Suppressor macrophage treated with lipopolysaccharide for 4 hours (primary cell): ENCODE measurements at regions not wholly inside any gene's neighbourhood (a gene's known extent, or its start where the extent isn't known, plus 50 kb on each side); places are given as distances from the start of the nearest gene placed in this dataset.
"Not testable (repeated sequence)": the region's sequence is repeated elsewhere in the genome, so short reads cannot be mapped to it uniquely, and the experiment has no call there.

Experiments
- DNase-seq: peaks from one replicate; pipeline ENCODE4 v3.0.0-alpha.2; 2020

- DNase-seq = not testable (repeated sequence)
These were observed 77.9 kb downstream of the NR4A2 start for GRCh38 chr2:156254637-156255067.

- DNase-seq = no peak
These were observed 78.8 kb downstream of the NR4A2 start for GRCh38 chr2:156253765-156254164.

- no peak for DNase-seq
These were observed 89.6 kb downstream of the NR4A2 start for GRCh38 chr2:156242874-156243273.

- DNase-seq = no peak
These were observed 95.0 kb downstream of the NR4A2 start for GRCh38 chr2:156237558-156237957.

- DNase-seq = no peak
These were observed 102.7 kb downstream of the NR4A2 start for GRCh38 chr2:156229724-156230362.

GRCh38 chr2:156223328-156223727, 109.2 kb downstream of the NR4A2 start:
- not testable (repeated sequence) for DNase-seq

GRCh38 chr2:156221703-156222102, 110.8 kb downstream of the NR4A2 start:
- DNase-seq = no peak

- no peak for DNase-seq
These were observed 112.9 kb downstream of the NR4A2 start for GRCh38 chr2:156219491-156220100.

GRCh38 chr2:156215656-156216055, 116.9 kb downstream of the NR4A2 start:
- DNase-seq = no peak

GRCh38 chr2:156211318-156211717, 121.2 kb downstream of the NR4A2 start:
- DNase-seq = no peak

- no peak for DNase-seq
These were observed 126.2 kb downstream of the NR4A2 start for GRCh38 chr2:156206355-156206754.

- DNase-seq = no peak
These were observed 132.9 kb downstream of the NR4A2 start for GRCh38 chr2:156199588-156199987.

GRCh38 chr2:156196031-156196430, 136.5 kb downstream of the NR4A2 start:
- DNase-seq = no peak

- DNase-seq = peak; percentile 23
These were observed 140.1 kb downstream of the NR4A2 start for GRCh38 chr2:156192468-156192867.

GRCh38 chr2:156191527-156191926, 141.0 kb downstream of the NR4A2 start:
- peak; percentile 13 for DNase-seq

GRCh38 chr2:156190517-156190916, 142.0 kb downstream of the NR4A2 start:
- DNase-seq = no peak

GRCh38 chr2:156189584-156189983, 142.9 kb downstream of the NR4A2 start:
- DNase-seq = no peak

- no peak for DNase-seq
These were observed 143.4 kb downstream of the NR4A2 start for GRCh38 chr2:156189143-156189542.

GRCh38 chr2:156182132-156182531, 150.4 kb downstream of the NR4A2 start:
- DNase-seq = peak; percentile 1

GRCh38 chr2:156181208-156181607, 151.3 kb downstream of the NR4A2 start:
- no peak for DNase-seq

GRCh38 chr2:156177654-156178053, 154.9 kb downstream of the NR4A2 start:
- no peak for DNase-seq

- no peak for DNase-seq
These were observed 156.6 kb downstream of the NR4A2 start for GRCh38 chr2:156175946-156176345.

GRCh38 chr2:156170929-156171328, 161.6 kb downstream of the NR4A2 start:
- no peak for DNase-seq

GRCh38 chr2:156165742-156166141, 166.8 kb downstream of the NR4A2 start:
- DNase-seq = no peak
